BJ (cell line): ENCODE measurements at regions not wholly inside any gene's neighbourhood (a gene's known extent, or its start where the extent isn't known, plus 50 kb on each side); places are given as distances from the start of the nearest gene placed in this dataset.

Experiments used
- CTCF ChIA-PET: fragments of 350-600 bp; formaldehyde crosslinking; extraction: SDS; loops from one replicate; lab custom pipeline; 2021; ENCODE audit warnings: antibody characterized with exemption, inconsistent platforms; lab: Yijun Ruan, JAX
- POLR2A ChIA-PET: fragments of 300-600 bp; sonication (Branson Sonifier 250); formaldehyde crosslinking; extraction: SDS; loops from one replicate; lab custom pipeline; 2021; ENCODE audit warnings: antibody characterized with exemption; lab: Charles Lee
- DNase-seq: peaks from one replicate; pipeline ENCODE4 v3.0.0-alpha.2; 2011; ENCODE audit warnings: low read depth
- H3K27me3 ChIP-seq: 2 replicates; pipeline ENCODE4 v1.6.0; 2011; ENCODE audit warnings: low read length; ENCODE audit not compliant: control insufficient read depth, insufficient read depth
- H3K36me3 ChIP-seq: 2 replicates; pipeline ENCODE4 v1.5.1; 2011; ENCODE audit warnings: low read length; ENCODE audit not compliant: control insufficient read depth, insufficient read depth
- H3K4me3 ChIP-seq: 2 replicates; pipeline ENCODE4 v1.5.1; 2011; ENCODE audit warnings: low read depth, mild to moderate bottlenecking, control low read depth, low read length
- TF ChIP-seq, protein P1 (sequence below): IDR thresholded peaks from 2 replicates; pipeline ENCODE4 v1.5.1; 2011; ENCODE audit warnings: low read depth, mild to moderate bottlenecking, control low read depth, inconsistent platforms, low read length, moderate library complexity; ENCODE audit not compliant: insufficient read depth

DNA sequence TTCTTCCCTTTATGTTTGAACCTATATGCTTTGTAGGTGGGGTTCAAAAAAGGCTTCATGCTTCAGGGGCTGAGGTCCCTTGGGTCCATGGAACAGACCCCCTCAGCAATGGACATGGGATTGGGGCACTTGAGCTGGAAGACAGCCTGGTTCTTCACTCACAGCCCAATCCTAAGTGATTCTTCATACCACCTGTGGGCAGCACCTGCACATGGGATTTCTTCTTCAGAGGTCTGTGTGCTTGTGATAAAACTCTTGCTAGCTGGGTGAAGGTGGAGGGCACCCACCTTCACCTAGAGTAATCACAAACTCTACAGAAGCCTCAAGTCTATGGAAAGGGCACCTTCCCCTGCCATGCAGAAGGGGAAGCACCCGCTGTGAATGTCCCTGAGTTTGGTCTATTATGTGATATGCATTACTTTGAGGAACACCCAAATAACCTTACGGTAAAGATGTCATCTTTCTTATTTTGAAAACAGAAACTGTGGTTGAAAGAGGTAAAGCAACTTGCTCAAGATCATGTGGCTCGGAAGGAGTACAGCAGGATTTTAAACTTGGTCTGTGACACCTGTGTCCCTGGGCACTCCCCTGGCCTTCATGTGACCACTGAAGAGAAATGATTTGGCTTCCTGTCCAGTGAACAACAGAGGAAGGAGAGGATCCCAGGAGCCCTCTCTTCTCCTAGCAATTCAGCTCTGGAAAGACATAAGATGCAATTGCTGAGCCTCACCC, 469.5 kb upstream of the ZMIZ1 start:
- no peaks in the 10 kb centered on the region for H3K36me3 ChIP-seq
- DNase-seq = no peak
- TF ChIP-seq, protein P1, sequence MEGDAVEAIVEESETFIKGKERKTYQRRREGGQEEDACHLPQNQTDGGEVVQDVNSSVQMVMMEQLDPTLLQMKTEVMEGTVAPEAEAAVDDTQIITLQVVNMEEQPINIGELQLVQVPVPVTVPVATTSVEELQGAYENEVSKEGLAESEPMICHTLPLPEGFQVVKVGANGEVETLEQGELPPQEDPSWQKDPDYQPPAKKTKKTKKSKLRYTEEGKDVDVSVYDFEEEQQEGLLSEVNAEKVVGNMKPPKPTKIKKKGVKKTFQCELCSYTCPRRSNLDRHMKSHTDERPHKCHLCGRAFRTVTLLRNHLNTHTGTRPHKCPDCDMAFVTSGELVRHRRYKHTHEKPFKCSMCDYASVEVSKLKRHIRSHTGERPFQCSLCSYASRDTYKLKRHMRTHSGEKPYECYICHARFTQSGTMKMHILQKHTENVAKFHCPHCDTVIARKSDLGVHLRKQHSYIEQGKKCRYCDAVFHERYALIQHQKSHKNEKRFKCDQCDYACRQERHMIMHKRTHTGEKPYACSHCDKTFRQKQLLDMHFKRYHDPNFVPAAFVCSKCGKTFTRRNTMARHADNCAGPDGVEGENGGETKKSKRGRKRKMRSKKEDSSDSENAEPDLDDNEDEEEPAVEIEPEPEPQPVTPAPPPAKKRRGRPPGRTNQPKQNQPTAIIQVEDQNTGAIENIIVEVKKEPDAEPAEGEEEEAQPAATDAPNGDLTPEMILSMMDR = no peak
- no peak overlapping the region for H3K4me3 ChIP-seq
- peaks cover 6% of the 10 kb centered on the region for H3K27me3 ChIP-seq
- POLR2A ChIA-PET = no interaction called here
- CTCF ChIA-PET = interaction anchor here (0.6 kb wide), 1 partner anchor 397 kb away, joined by 5 read pairs; no protein-coding TSS in a partner anchor

DNA sequence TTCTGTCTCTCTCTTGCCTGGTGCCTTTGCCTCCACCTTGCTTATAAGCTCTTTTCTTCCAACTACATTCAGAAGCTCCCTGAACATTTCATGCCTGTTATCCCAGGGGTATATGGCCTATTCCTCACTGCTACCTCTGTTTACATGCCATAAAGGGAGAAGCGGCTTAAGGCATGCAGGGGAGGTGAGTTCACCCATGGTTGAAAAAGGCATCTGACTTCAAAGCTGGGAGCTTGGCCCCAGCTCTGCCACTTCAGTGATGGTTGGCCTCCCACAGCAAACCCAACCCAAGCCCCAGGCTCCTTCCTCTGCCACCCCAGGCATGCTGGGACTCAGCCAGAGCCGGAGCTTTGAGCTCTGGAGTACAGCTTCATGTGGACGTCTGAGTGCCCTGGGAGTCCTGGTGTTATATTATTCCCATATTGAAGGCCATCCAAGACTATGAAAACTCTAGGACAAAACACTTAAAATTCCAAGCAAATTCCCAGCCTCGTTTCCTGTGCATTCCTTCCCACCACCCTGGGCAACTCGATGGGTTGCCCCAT, 468.6 kb upstream of the ZMIZ1 start:
- H3K27me3 ChIP-seq = peaks cover 6% of the 10 kb centered on the region
- H3K36me3 ChIP-seq = no peaks in the 10 kb centered on the region
- CTCF ChIA-PET = no interaction called here
- DNase-seq = no peak
- POLR2A ChIA-PET = no interaction called here
- H3K4me3 ChIP-seq = no peak overlapping the region
- TF ChIP-seq, protein P1 = no peak

DNA sequence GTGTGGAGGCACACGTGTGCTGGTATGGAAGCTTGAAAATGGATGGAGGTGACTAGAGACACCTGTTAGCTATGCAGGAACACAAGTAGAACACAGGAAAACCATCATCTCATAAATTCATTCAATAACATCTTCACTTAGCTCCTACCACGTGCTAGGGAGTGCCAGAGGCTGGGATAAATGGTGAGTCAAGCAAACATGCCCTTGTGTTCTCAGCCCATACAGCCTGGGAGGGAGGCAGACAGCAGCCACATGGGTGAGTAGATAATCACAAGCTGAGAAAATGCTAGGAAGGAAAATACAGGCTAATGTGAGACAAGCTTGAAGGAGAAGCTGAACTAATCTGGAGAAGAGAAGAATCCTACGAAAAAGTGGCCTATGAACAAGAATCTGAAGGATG, 468.0 kb upstream of the ZMIZ1 start:
- DNase-seq = no peak
- POLR2A ChIA-PET = no interaction called here
- no peak overlapping the region for H3K4me3 ChIP-seq
- H3K27me3 ChIP-seq = peaks cover 5% of the 10 kb centered on the region
- CTCF ChIA-PET = no interaction called here
- TF ChIP-seq, protein P1 = no peak
- H3K36me3 ChIP-seq = no peaks in the 10 kb centered on the region

DNA sequence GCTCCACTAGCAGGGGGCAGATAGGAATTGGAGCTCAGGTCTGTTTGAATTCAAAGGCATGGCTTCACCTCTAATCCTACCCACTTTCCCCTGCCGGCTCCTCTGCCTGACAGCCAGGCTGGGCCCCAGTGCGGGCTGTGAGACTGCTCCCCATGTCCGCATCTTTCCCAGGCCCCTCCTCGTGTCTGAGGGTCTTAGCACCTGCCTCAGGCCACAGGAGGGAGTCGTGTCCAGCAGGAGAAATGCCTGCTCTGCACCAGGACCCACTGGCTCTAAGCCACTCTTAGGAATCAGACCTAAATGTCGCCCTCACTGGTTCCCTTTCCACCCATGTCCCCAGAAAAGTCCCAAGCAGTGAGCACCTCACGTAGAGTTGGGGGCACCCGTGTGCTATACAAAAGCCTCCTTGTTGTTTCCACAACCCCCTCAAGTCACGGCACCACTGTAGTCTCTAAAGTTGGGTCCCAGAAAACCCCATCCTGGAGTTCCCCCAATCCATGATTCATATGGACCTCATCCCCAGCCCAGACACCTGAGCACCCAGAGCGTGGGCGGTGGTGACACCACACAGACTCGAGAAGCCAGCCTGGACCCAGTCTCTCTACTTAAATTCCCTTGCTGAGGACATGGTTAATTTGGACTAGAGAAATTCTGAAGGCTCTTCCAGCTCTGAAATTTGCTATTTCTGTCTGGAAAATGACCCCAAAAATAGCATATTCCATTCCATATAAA, 466.4 kb upstream of the ZMIZ1 start:
- ChIA-PET POLR2A (no interaction called here), CTCF (interaction anchor here (0.9 kb wide), 1 partner anchor 16 kb away, joined by 3 read pairs; no protein-coding TSS in a partner anchor)
- H3K27me3 ChIP-seq = peaks cover 5% of the 10 kb centered on the region
- H3K4me3 ChIP-seq = no peak overlapping the region
- TF ChIP-seq, protein P1 = no peak
- H3K36me3 ChIP-seq = no peaks in the 10 kb centered on the region
- no peak for DNase-seq

DNA sequence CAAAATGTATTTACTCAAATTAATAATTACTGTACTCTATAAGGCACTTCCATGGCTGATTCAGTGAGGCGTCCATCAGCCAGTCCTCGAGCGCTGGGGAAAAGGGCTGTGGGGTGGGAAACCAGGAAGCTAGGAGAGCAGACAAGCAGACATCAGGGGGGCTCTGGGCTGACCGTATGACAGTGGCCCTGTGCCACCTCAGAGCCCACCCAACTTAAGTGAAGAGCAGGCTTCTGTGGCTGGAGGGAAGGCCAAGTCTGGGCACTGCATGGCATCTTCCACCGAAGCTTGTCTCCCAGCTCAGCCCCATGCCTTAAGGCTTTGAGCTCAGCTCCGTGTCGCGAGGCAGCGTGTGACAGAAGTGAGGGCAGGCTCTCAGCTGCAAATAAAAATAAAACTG, 464.5 kb upstream of the ZMIZ1 start:
- ChIA-PET POLR2A (no interaction called here), CTCF (interaction anchor here (1.7 kb wide), 1 partner anchor 11 kb away, joined by 5 read pairs; no protein-coding TSS in a partner anchor)
- TF ChIP-seq, protein P1 = no peak

More for the DNA sequence above, 464.5 kb upstream of the ZMIZ1 start:
- no peak for DNase-seq
- Histone ChIP-seq H3K27me3 (no peaks in the 10 kb centered on the region; the same call in none of the 2 replicates), H3K4me3 (no peak overlapping the region), H3K36me3 (no peaks in the 10 kb centered on the region)
